HEK293T (cell line): ENCODE measurements at regions not wholly inside any gene's neighbourhood (a gene's known extent, or its start where the extent isn't known, plus 50 kb on each side); places are given as distances from the start of the nearest gene placed in this dataset.

Experiments used
- CTCF ChIA-PET: fragments of 350-600 bp; formaldehyde crosslinking; extraction: SDS; loops from one replicate; lab custom pipeline; 2021; ENCODE audit warnings: antibody characterized with exemption, inconsistent platforms; lab: Yijun Ruan, JAX
- POLR2A ChIA-PET: fragments of 350-600 bp; formaldehyde crosslinking; extraction: SDS; loops from one replicate; lab custom pipeline; 2020; ENCODE audit warnings: antibody characterized with exemption, inconsistent platforms; lab: Yijun Ruan, JAX
- DNase-seq: peaks from one replicate; pipeline ENCODE4 v3.0.0; 2012; ENCODE audit warnings: mixed read lengths; ENCODE audit errors: extremely low spot score
- ARNT ChIP-seq: fragments of 450-650 bp; IDR thresholded peaks from 2 replicates; pipeline ENCODE4 v1.6.1; 2017; ENCODE audit warnings: mild to moderate bottlenecking
- BHLHE40 ChIP-seq: fragments of 450-650 bp; IDR thresholded peaks from 2 replicates; pipeline ENCODE4 v1.6.1; 2016; ENCODE audit warnings: mild to moderate bottlenecking, moderate library complexity, borderline replicate concordance
- CTBP1 ChIP-seq: fragments of 450-650 bp; IDR thresholded peaks from 2 replicates; pipeline ENCODE4 v1.6.1; 2016; ENCODE audit warnings: borderline replicate concordance
- ELF4 ChIP-seq: fragments of 450-650 bp; IDR thresholded peaks from 2 replicates; pipeline ENCODE4 v1.6.1; 2017; ENCODE audit warnings: antibody characterized with exemption
- FOXA1 ChIP-seq: fragments of 450-650 bp; IDR thresholded peaks from 2 replicates; pipeline ENCODE4 v1.6.1; 2016; ENCODE audit warnings: mild to moderate bottlenecking
- FOXK2 ChIP-seq: fragments of 450-650 bp; IDR thresholded peaks from 2 replicates; pipeline ENCODE4 v1.6.1; 2016; ENCODE audit warnings: mild to moderate bottlenecking
- FOXM1 ChIP-seq: fragments of 450-650 bp; IDR thresholded peaks from 2 replicates; pipeline ENCODE4 v1.6.1; 2017; ENCODE audit warnings: mild to moderate bottlenecking, borderline replicate concordance
- HDGF ChIP-seq: fragments of 450-650 bp; IDR thresholded peaks from 2 replicates; pipeline ENCODE4 v1.6.1; 2017; ENCODE audit warnings: antibody characterized with exemption, borderline replicate concordance
- L3MBTL2 ChIP-seq: fragments of 450-650 bp; conservative IDR thresholded peaks from 2 replicates; pipeline ENCODE4 v1.6.1; 2016; ENCODE audit warnings: mild to moderate bottlenecking
- LEF1 ChIP-seq: fragments of 450-650 bp; IDR thresholded peaks from 2 replicates; pipeline ENCODE4 v1.6.1; 2017; ENCODE audit warnings: mild to moderate bottlenecking, borderline replicate concordance
- NFRKB ChIP-seq: fragments of 450-650 bp; IDR thresholded peaks from 2 replicates; pipeline ENCODE4 v1.6.1; 2016; ENCODE audit warnings: mild to moderate bottlenecking, moderate library complexity
- PKNOX1 ChIP-seq: fragments of 450-650 bp; IDR thresholded peaks from 2 replicates; pipeline ENCODE4 v1.6.1; 2016
- SP1 ChIP-seq: fragments of 450-650 bp; IDR thresholded peaks from 2 replicates; pipeline ENCODE4 v1.6.1; 2017
- SUZ12 ChIP-seq: fragments of 450-650 bp; IDR thresholded peaks from 2 replicates; pipeline ENCODE4 v1.6.1; 2016; ENCODE audit warnings: mild to moderate bottlenecking
- TARDBP ChIP-seq: fragments of 450-650 bp; IDR thresholded peaks from 2 replicates; pipeline ENCODE4 v1.6.1; 2016
- ZNF384 ChIP-seq: fragments of 450-650 bp; IDR thresholded peaks from 2 replicates; pipeline ENCODE4 v1.6.1; 2016

GRCh38 chr13:85431720-85432119 lies 367.5 kb downstream of the SLITRK6 start:
- ChIA-PET POLR2A (no interaction called here), CTCF (interaction anchor here (0.6 kb wide), 1 partner anchor 44 kb away, joined by 3 read pairs; no protein-coding TSS in a partner anchor)
- DNase-seq = no peak
- TF ChIP-seq SUZ12 (no peak), PKNOX1 (no peak), FOXK2 (no peak), FOXA1 (no peak), HDGF (no peak), ELF4 (no peak), TARDBP (no peak), BHLHE40 (no peak), ZNF384 (no peak), L3MBTL2 (no peak), CTBP1 (no peak), LEF1 (no peak), NFRKB (no peak), ARNT (no peak), SP1 (no peak), FOXM1 (no peak)

GRCh38 chr13:85430216-85430794 lies 368.9 kb downstream of the SLITRK6 start:
- ChIA-PET POLR2A (no interaction called here), CTCF (no interaction called here)
- no peak for DNase-seq
- TF ChIP-seq FOXA1 (no peak), FOXK2 (no peak), SUZ12 (no peak), PKNOX1 (no peak), SP1 (no peak), ZNF384 (no peak), ARNT (no peak), BHLHE40 (no peak), L3MBTL2 (no peak), TARDBP (no peak), CTBP1 (no peak)

- ChIA-PET CTCF (no interaction called here), POLR2A (no interaction called here)
- no peak for TF ChIP-seq ELF4
- no peak for TF ChIP-seq ZNF384
- no peak for TF ChIP-seq CTBP1
- TF ChIP-seq SP1 = no peak
- TF ChIP-seq FOXK2 = no peak
- no peak for TF ChIP-seq PKNOX1
- no peak for TF ChIP-seq TARDBP
- no peak for TF ChIP-seq HDGF
- no peak for TF ChIP-seq LEF1
- TF ChIP-seq SUZ12 = no peak
- no peak for TF ChIP-seq FOXA1
- no peak for TF ChIP-seq ARNT
- TF ChIP-seq BHLHE40 = no peak
- no peak for TF ChIP-seq FOXM1
- no peak for TF ChIP-seq L3MBTL2
- DNase-seq = no peak
Measured at GRCh38 chr13:85427416-85427815, 371.8 kb downstream of the SLITRK6 start.

GRCh38 chr13:85420136-85420535 lies 379.1 kb downstream of the SLITRK6 start:
- CTCF ChIA-PET = no interaction called here
- TF ChIP-seq BHLHE40 (no peak), CTBP1 (no peak), SUZ12 (no peak), FOXA1 (no peak), TARDBP (no peak), FOXM1 (no peak), LEF1 (no peak), HDGF (no peak), ELF4 (no peak), ARNT (no peak), FOXK2 (no peak), NFRKB (no peak), L3MBTL2 (no peak), SP1 (no peak)
- no peak for DNase-seq
- POLR2A ChIA-PET = no interaction called here

- TF ChIP-seq SUZ12 = no peak
- no peak for TF ChIP-seq CTBP1
- no peak for TF ChIP-seq FOXA1
- no peak for TF ChIP-seq L3MBTL2
- no peak for TF ChIP-seq ELF4
- ChIA-PET POLR2A (no interaction called here), CTCF (no interaction called here)
- DNase-seq = no peak
Measured at GRCh38 chr13:85419611-85420010, 379.6 kb downstream of the SLITRK6 start.

GRCh38 chr13:85417807-85418206 lies 381.4 kb downstream of the SLITRK6 start:
- CTCF ChIA-PET = no interaction called here
- no peak for DNase-seq
- POLR2A ChIA-PET = no interaction called here
- no peak for TF ChIP-seq LEF1
- TF ChIP-seq NFRKB = no peak
- no peak for TF ChIP-seq TARDBP
- no peak for TF ChIP-seq FOXA1
- TF ChIP-seq PKNOX1 = no peak
- no peak for TF ChIP-seq ZNF384
- no peak for TF ChIP-seq HDGF
- no peak for TF ChIP-seq SP1
- no peak for TF ChIP-seq SUZ12
- no peak for TF ChIP-seq BHLHE40
- TF ChIP-seq L3MBTL2 = no peak
- no peak for TF ChIP-seq ARNT
- no peak for TF ChIP-seq FOXK2
- no peak for TF ChIP-seq FOXM1
- TF ChIP-seq ELF4 = no peak
